HG03442 (cell line): ENCODE measurements at regions not wholly inside any gene's neighbourhood (a gene's known extent, or its start where the extent isn't known, plus 50 kb on each side); places are given as distances from the start of the nearest gene placed in this dataset.
"Not testable (repeated sequence)": the region's sequence is repeated elsewhere in the genome, so short reads cannot be mapped to it uniquely, and the experiment has no call there.

ENCODE experiments used
- ATAC-seq: cut with Tn5 transposase; IDR thresholded peaks from one replicate; pipeline ENCODE4 v1.9.1; 2021; ENCODE audit warnings: mild to moderate bottlenecking, moderate library complexity; ENCODE audit not compliant: unreplicated experiment

GRCh38 chr2:198917926-198918720 lies 539.6 kb downstream of the SATB2 start:
- no peak for ATAC-seq

- ATAC-seq: no peak
These were observed 540.5 kb downstream of the SATB2 start for GRCh38 chr2:198917275-198917674.

GRCh38 chr2:198916548-198917080 lies 541.1 kb downstream of the SATB2 start:
- no peak for ATAC-seq

GRCh38 chr2:198913394-198914152 lies 544.2 kb downstream of the SATB2 start:
- ATAC-seq: peak; percentile 98

GRCh38 chr2:198909525-198910267 lies 548.0 kb downstream of the SATB2 start:
- ATAC-seq: no peak

- ATAC-seq: peak; percentile 73
These were observed 551.7 kb downstream of the SATB2 start for GRCh38 chr2:198905881-198906612.

GRCh38 chr2:198901894-198902293 lies 555.8 kb downstream of the SATB2 start:
- ATAC-seq: no peak

- no peak for ATAC-seq
These were observed 557.6 kb downstream of the SATB2 start for GRCh38 chr2:198900141-198900540.

- ATAC-seq: peak; percentile 92
These were observed 567.2 kb downstream of the SATB2 start for GRCh38 chr2:198890490-198890889.

- no peak for ATAC-seq
These were observed 574.1 kb downstream of the SATB2 start for GRCh38 chr2:198883604-198884003.

GRCh38 chr2:198880986-198881385 lies 576.8 kb downstream of the SATB2 start:
- ATAC-seq: no peak

- ATAC-seq: no peak
These were observed 577.3 kb downstream of the SATB2 start for GRCh38 chr2:198880421-198880820.

- peak; percentile 80 for ATAC-seq
These were observed 583.3 kb downstream of the SATB2 start for GRCh38 chr2:198874472-198874858.

- ATAC-seq: peak; percentile 15
These were observed 584.0 kb downstream of the SATB2 start for GRCh38 chr2:198873503-198874471.

- no peak for ATAC-seq
These were observed 594.1 kb downstream of the SATB2 start for GRCh38 chr2:198863655-198864054.

- no peak for ATAC-seq
These were observed 596.7 kb downstream of the SATB2 start for GRCh38 chr2:198861080-198861479.

GRCh38 chr2:198857246-198857645 lies 600.5 kb downstream of the SATB2 start:
- no peak for ATAC-seq

GRCh38 chr2:198855746-198856145 lies 602.0 kb downstream of the SATB2 start:
- not testable (repeated sequence) for ATAC-seq

GRCh38 chr2:198852248-198852647 lies 605.5 kb downstream of the SATB2 start:
- ATAC-seq: no peak
